ENCODE measurements at regions not wholly inside any gene's neighbourhood (a gene's known extent, or its start where the extent isn't known, plus 50 kb on each side); places are given as distances from the start of the nearest gene placed in this dataset.

GRCh38 chr11:37177721-37178120 is 579.7 kb upstream of the RAG2 start:
- TF ChIP-seq CTCF (conservative IDR thresholded peaks at IDR 0.05; ENCODE audit: low read length) (no peak), EZH2phosphoT487 (IDR thresholded peaks at IDR 0.05; ENCODE audit: borderline replicate concordance, low read depth, low read length) (no peak)

Data from OCI-LY7 (cell line).